ENCODE measurements at regions not wholly inside any gene's neighbourhood (a gene's known extent, or its start where the extent isn't known, plus 50 kb on each side); places are given as distances from the start of the nearest gene placed in this dataset.

DNA sequence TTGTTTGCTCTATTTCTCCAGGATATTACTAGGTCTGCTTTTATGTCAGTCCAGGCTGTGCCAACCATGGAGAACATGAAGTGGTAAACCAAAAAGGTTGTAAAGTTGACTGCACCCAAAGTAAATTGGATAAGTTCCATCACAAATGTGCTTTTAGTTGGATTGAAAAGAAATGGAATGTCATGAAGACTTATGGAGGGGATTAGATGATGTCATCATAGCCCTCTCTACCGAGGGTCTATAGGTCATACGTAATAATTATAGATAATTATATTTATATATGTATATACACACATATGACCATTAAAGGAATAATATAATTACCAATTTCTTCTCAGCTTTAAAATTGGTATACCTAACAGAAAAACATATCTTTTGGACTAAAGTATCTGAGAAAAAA, 714.9 kb downstream of the NOVA1 start:
- no peak for DNase-seq
- Histone ChIP-seq H3K4me1 (ENCODE audit: insufficient read depth) (no peaks in the 10 kb centered on the region), H3K9me3 (no peaks in the 10 kb centered on the region), H3K36me3 (no peaks in the 10 kb centered on the region), H3K27ac (no peak overlapping the region), H3K4me3 (no peak overlapping the region), H3K27me3 (no peaks in the 10 kb centered on the region)
- 81 to 88% (median 86%) methylated on average over 2 of the region's 2 CpGs for WGBS, 3 donors
- intact Hi-C loops (cut with DNase I) = no loop called here
- TF ChIP-seq, protein P1, sequence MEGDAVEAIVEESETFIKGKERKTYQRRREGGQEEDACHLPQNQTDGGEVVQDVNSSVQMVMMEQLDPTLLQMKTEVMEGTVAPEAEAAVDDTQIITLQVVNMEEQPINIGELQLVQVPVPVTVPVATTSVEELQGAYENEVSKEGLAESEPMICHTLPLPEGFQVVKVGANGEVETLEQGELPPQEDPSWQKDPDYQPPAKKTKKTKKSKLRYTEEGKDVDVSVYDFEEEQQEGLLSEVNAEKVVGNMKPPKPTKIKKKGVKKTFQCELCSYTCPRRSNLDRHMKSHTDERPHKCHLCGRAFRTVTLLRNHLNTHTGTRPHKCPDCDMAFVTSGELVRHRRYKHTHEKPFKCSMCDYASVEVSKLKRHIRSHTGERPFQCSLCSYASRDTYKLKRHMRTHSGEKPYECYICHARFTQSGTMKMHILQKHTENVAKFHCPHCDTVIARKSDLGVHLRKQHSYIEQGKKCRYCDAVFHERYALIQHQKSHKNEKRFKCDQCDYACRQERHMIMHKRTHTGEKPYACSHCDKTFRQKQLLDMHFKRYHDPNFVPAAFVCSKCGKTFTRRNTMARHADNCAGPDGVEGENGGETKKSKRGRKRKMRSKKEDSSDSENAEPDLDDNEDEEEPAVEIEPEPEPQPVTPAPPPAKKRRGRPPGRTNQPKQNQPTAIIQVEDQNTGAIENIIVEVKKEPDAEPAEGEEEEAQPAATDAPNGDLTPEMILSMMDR (IDR thresholded peaks at IDR 0.05) = no peak
- TF ChIP-seq EP300 (IDR thresholded peaks at IDR 0.05) = no peak
- no peak for TF ChIP-seq POLR2A (IDR thresholded peaks at IDR 0.05)

DNA sequence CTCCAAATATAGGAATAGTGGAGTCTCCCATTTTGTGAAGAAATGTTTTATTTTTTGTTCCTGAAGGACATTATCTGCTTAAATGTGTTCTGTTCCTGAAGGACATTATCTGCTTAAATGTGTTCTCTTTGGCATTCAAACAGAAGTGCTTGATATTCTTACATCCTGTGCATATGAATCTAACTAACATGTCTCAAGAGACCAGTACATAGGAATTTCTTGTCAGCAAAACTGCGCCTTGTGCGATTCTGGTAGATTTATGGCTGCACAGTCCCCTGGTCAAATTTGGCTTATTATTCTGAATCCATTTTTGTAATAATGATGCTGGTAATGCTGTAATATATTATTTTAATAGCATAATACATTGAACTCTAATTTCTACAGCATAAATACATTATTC, 722.4 kb downstream of the NOVA1 start:
- no peak for DNase-seq
- Histone ChIP-seq H3K27ac (no peak overlapping the region), H3K9me3 (no peaks in the 10 kb centered on the region), H3K4me3 (no peak overlapping the region), H3K36me3 (no peaks in the 10 kb centered on the region), H3K27me3 (no peaks in the 10 kb centered on the region), H3K4me1 (ENCODE audit: insufficient read depth) (no peaks in the 10 kb centered on the region)
- intact Hi-C loops (cut with DNase I) = no loop called here
- TF ChIP-seq, protein P1 (IDR thresholded peaks at IDR 0.05) = no peak
- no peak for TF ChIP-seq EP300 (IDR thresholded peaks at IDR 0.05)
- no peak for TF ChIP-seq POLR2A (IDR thresholded peaks at IDR 0.05)
- 86 to 89% (median 86%) methylated on average over 2 of the region's 2 CpGs for WGBS, 3 donors

DNA sequence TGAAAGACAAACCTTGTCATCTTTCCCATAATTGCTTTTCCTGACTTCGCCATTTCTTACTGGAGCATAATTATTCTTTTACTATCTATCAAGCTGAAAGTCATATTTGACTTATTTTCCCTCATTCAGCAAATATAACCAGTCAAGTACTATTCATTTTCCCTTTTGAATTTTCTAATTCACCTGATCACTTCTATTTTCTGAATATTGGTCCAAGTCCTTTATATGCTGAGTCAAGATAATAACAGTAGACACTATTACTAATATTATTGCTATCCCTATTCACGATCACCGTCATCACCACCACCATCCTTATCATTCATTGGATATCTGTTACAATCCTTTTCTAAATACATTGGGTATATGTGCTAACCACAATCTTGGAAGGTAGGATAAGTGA, 728.0 kb downstream of the NOVA1 start:
- TF ChIP-seq POLR2A (IDR thresholded peaks at IDR 0.05) (no peak), EP300 (IDR thresholded peaks at IDR 0.05) (no peak)
- TF ChIP-seq, protein P1 (IDR thresholded peaks at IDR 0.05) = no peak
- no peaks in the 10 kb centered on the region for H3K4me1 ChIP-seq (ENCODE audit: insufficient read depth)
- H3K9me3 ChIP-seq = no peaks in the 10 kb centered on the region
- H3K36me3 ChIP-seq = no peaks in the 10 kb centered on the region
- no peaks in the 10 kb centered on the region for H3K27me3 ChIP-seq
- intact Hi-C loops (cut with DNase I) = no loop called here
- no peak overlapping the region for H3K27ac ChIP-seq
- DNase-seq = no peak
- H3K4me3 ChIP-seq = no peak overlapping the region
- WGBS, 3 donors = 78 to 94% (median 94%) methylated on average over 3 of the region's 3 CpGs

DNA sequence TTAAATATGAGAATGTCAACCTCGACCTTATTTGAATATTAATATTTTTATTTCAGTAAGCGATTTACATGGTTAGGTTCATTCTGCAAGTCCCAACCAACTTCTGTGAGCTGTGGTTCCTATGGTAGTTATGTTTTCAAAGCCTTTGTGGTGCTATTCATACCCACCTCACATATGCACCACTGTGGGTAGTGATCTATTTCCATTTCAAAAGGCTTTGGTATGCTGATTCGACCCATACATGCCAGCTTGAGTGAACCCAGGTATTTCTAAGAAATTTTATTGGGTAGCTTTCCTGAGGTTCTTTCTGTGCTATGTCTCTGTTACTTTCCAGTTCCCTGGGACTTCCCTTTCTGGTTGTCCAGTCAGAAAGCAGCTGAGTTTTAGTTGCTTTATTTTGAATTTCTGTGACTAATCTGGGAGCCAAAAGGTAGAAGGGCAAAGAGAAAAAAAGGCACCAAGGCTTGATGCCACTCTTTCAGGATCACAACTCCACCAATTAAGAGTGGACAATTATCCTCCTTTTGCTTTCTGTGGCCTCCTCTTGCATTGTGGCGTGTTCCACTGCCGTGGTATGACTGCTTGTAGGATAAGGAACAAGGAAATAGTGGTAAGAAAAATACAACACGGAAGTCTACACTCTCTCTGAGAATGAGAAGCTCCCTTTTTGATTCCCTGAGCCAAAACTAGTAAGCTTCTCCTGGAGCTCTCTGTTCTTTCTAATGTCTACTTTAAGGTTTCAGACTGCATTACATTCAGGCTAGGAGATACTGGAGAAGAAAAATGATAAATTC, 729.1 kb downstream of the NOVA1 start:
- WGBS, 3 donors = 59 to 66% (median 64%) methylated on average over 6 of the region's 6 CpGs
- no peaks in the 10 kb centered on the region for H3K36me3 ChIP-seq
- intact Hi-C loops (cut with DNase I) = no loop called here

More for the DNA sequence above, 729.1 kb downstream of the NOVA1 start:
- Histone ChIP-seq H3K9me3 (no peaks in the 10 kb centered on the region), H3K27ac (no peak overlapping the region), H3K27me3 (no peaks in the 10 kb centered on the region), H3K4me1 (ENCODE audit: insufficient read depth) (no peaks in the 10 kb centered on the region), H3K4me3 (no peak overlapping the region)
- TF ChIP-seq, protein P1 (IDR thresholded peaks at IDR 0.05) = no peak
- TF ChIP-seq POLR2A (IDR thresholded peaks at IDR 0.05) (no peak), EP300 (IDR thresholded peaks at IDR 0.05) (no peak)
- DNase-seq = no peak

All from ovary (tissue), 7 donors.